Sigmoid colon (tissue), 4 donors: ENCODE measurements at regions not wholly inside any gene's neighbourhood (a gene's known extent, or its start where the extent isn't known, plus 50 kb on each side); places are given as distances from the start of the nearest gene placed in this dataset.

Source experiments
- EP300 ChIP-seq, 4 donors: sonication (generic); formaldehyde crosslinking; IDR thresholded peaks; one replicate each; pipeline ENCODE4 v1.6.1; 2017; ENCODE audit warnings: antibody characterized with exemption in 4 of 4
- POLR2A ChIP-seq, 2 donors: fragments of 450-650 bp; IDR thresholded peaks; one replicate each; pipeline ENCODE4 v1.6.1; 2016; ENCODE audit warnings: antibody characterized with exemption in 2 of 2, mild to moderate bottlenecking in 2 of 2, moderate library complexity in 2 of 2
- POLR2AphosphoS5 ChIP-seq, 4 donors: sonication (generic); formaldehyde crosslinking; IDR thresholded peaks; one replicate each; pipeline ENCODE4 v1.6.1; 2017; ENCODE audit warnings: antibody characterized with exemption in 4 of 4
- TF ChIP-seq, protein P1 (sequence below), 4 experiments: fragments of 450-650 bp in 3 of 4; fragments of 200-600 bp in 1 of 4; IDR thresholded peaks; one replicate each; pipeline ENCODE4 v1.5.1; 2016 to 2019; ENCODE audit warnings: antibody characterized with exemption in 4 of 4, mild to moderate bottlenecking in 3 of 4, moderate library complexity in 2 of 4

DNA sequence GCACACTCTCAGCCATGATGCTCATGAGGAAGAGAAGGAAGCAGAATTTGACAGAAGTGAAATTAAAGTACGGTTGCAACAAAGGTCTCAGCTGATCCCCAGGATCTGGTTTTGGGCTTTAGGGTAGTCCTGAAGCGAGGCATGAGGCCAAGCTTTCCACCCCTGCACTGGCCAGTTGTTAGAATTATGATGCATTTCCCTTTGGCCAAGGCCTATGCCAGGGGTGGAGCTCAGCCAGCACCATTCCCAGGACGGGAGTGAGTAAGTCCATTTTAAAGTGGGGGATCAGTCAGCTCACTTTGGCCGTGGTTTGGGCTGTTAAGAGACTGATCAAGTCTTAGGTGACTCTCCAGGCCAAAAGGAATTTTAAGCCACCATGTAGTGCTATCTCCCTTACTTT lies 314.5 kb upstream of the MMADHC start:
- no peak for TF ChIP-seq EP300 (IDR thresholded peaks at IDR 0.05)
- TF ChIP-seq, protein P1, sequence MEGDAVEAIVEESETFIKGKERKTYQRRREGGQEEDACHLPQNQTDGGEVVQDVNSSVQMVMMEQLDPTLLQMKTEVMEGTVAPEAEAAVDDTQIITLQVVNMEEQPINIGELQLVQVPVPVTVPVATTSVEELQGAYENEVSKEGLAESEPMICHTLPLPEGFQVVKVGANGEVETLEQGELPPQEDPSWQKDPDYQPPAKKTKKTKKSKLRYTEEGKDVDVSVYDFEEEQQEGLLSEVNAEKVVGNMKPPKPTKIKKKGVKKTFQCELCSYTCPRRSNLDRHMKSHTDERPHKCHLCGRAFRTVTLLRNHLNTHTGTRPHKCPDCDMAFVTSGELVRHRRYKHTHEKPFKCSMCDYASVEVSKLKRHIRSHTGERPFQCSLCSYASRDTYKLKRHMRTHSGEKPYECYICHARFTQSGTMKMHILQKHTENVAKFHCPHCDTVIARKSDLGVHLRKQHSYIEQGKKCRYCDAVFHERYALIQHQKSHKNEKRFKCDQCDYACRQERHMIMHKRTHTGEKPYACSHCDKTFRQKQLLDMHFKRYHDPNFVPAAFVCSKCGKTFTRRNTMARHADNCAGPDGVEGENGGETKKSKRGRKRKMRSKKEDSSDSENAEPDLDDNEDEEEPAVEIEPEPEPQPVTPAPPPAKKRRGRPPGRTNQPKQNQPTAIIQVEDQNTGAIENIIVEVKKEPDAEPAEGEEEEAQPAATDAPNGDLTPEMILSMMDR (IDR thresholded peaks at IDR 0.05) = no peak
- TF ChIP-seq POLR2AphosphoS5 (IDR thresholded peaks at IDR 0.05) = no peak
- no peak for TF ChIP-seq POLR2A (IDR thresholded peaks at IDR 0.05)
